ENCODE measurements at regions not wholly inside any gene's neighbourhood (a gene's known extent, or its start where the extent isn't known, plus 50 kb on each side); places are given as distances from the start of the nearest gene placed in this dataset.

DNA sequence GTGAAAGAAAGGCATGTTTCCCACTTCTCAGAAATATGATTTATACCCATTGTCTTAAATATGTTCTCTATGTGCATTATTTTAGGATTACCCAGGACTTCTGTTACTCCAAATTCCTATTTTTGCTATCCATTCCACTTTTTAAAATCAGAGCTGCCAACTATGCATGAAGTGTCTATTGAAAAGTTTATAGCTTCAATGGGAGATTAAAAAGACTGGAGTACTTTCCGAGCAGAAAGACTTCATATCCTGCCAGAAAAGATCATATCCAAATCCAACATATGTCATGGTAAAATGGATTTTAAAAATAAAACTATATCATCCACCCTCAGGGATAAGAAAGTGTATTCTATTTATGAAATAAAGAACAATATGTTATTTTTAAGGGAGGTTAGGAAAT, 212.7 kb downstream of the COL12A1 start:
- H3K4me3 ChIP-seq = no peak overlapping the region
- in situ Hi-C loops (cut with MboI; ENCODE audit: low pct_ligation_motif_present in 1 of 4, low pct_unique_long_range_greater_than_20kb in 1 of 4, low sequenced_read_pairs in 3 of 4) (no loop called here), intact Hi-C loops (cut with DNase I; ENCODE audit: low total_unique reads) (no loop called here)
- DNase-seq = no peak
- no peaks in the 10 kb centered on the region for H3K36me3 ChIP-seq
- peaks cover 0 to 2% (median 0%) of the 10 kb centered on the region in 4 donors for H3K4me1 ChIP-seq
- H3K27me3 ChIP-seq = no peaks in the 10 kb centered on the region
- no peak overlapping the region for H3K27ac ChIP-seq
- H3K9me3 ChIP-seq = no peaks in the 10 kb centered on the region
- TF ChIP-seq, protein P1, sequence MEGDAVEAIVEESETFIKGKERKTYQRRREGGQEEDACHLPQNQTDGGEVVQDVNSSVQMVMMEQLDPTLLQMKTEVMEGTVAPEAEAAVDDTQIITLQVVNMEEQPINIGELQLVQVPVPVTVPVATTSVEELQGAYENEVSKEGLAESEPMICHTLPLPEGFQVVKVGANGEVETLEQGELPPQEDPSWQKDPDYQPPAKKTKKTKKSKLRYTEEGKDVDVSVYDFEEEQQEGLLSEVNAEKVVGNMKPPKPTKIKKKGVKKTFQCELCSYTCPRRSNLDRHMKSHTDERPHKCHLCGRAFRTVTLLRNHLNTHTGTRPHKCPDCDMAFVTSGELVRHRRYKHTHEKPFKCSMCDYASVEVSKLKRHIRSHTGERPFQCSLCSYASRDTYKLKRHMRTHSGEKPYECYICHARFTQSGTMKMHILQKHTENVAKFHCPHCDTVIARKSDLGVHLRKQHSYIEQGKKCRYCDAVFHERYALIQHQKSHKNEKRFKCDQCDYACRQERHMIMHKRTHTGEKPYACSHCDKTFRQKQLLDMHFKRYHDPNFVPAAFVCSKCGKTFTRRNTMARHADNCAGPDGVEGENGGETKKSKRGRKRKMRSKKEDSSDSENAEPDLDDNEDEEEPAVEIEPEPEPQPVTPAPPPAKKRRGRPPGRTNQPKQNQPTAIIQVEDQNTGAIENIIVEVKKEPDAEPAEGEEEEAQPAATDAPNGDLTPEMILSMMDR (IDR thresholded peaks at IDR 0.05) = no peak
- TF ChIP-seq POLR2A (IDR thresholded peaks at IDR 0.05) (no peak), POLR2AphosphoS5 (IDR thresholded peaks at IDR 0.05) (no peak), EP300 (IDR thresholded peaks at IDR 0.05; ENCODE audit: low read depth) (no peak)
- 50 to 70% methylated on average over 1 of the region's 1 CpG for WGBS, 2 donors (ENCODE audit: low coverage in 1 of 2)

DNA sequence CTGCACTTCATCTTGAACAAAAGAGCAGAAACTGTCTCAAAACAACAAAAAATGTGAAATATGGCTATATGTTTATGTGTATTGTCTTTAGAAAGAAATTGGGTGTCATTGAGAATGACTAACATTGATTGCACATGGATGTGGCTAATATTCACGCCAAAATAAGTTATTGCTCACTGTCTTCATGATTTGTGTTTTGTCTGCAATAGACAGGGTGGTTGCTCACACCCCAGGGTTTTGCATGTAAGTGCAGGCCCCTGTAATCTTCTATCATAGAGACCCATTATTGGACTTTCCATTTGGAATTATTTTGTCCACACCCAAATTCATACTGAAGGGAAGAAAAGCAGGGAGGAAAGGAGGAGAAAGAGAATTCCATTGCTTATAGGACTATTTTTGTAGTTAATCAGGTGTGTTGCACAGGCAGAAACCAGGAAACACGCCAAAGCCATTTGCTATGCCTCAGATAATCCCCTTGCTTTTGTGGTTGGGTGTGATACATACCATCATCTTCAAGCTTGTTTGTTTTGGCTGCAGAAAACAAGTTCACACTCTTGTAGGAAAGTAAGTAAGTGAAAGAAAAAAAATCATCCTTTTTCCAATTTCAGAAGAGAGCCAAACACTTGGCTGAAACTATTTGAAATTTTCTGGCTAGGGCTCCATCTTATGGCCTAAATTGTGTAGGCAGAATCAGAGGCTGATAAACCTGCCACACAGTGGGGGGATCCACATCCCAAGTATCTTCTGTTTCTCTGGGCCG, 214.1 kb downstream of the COL12A1 start:
- 40 to 50% methylated on average over 3 of the region's 3 CpGs for WGBS, 2 donors (ENCODE audit: low coverage in 1 of 2)
- no peak overlapping the region for H3K27ac ChIP-seq
- DNase-seq = no peak
- intact Hi-C loops (cut with DNase I; ENCODE audit: low total_unique reads) (no loop called here), in situ Hi-C loops (cut with MboI; ENCODE audit: low pct_ligation_motif_present in 1 of 4, low pct_unique_long_range_greater_than_20kb in 1 of 4, low sequenced_read_pairs in 3 of 4) (no loop called here)
- TF ChIP-seq EP300 (IDR thresholded peaks at IDR 0.05; ENCODE audit: low read depth) = no peak
- peaks cover 0 to 2% (median 0%) of the 10 kb centered on the region in 4 donors for H3K4me1 ChIP-seq
- H3K9me3 ChIP-seq = peaks cover 0 to under 1% of the 10 kb centered on the region in 2 donors
- H3K36me3 ChIP-seq = no peaks in the 10 kb centered on the region
- no peaks in the 10 kb centered on the region for H3K27me3 ChIP-seq
- H3K4me3 ChIP-seq = no peak overlapping the region

DNA sequence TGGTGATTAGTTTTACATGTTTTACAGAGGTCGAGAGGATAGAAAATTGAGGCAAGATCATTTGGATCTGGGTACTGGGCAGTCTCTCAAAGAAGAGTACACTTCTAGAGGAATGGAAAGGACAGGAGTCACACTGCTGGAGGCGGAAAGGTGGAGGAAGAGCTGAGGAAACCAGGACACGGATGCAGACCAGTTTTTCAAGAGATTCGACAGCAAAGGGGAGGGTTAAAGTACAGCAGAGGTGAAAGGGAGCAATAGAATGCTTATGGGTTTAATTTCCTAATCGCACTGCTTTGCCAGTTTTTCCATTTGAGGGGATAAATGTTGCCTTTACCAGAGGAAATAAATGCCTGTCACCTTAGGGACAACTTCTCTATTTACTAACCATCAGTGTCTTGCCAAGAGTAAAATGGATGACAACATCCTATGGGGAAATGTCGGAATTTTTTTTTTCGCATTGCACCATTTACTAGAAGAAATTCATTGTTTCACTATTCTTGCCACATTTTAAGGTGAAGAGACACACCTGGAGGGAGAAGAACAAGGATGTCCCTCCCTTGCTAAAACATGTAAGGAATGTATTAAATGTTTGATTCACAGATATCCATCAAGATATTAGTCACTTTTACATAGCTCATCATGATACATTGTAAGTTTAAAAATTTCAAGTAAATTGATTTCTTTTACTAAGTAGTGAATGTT, 226.6 kb downstream of the COL12A1 start:
- DNase-seq = no peak
- 71 to 79% methylated on average over 4 to 7 of the region's 7 CpGs for WGBS, 2 donors (ENCODE audit: low coverage in 1 of 2)
- Histone ChIP-seq H3K27ac (no peak overlapping the region), H3K4me1 (peaks cover 0 to 3% (median 0%) of the 10 kb centered on the region in 4 donors), H3K27me3 (no peaks in the 10 kb centered on the region), H3K9me3 (no peaks in the 10 kb centered on the region), H3K4me3 (no peak overlapping the region), H3K36me3 (no peaks in the 10 kb centered on the region)
- in situ Hi-C loops (cut with MboI; ENCODE audit: low pct_ligation_motif_present in 1 of 4, low pct_unique_long_range_greater_than_20kb in 1 of 4, low sequenced_read_pairs in 3 of 4) (no loop called here), intact Hi-C loops (cut with DNase I; ENCODE audit: low total_unique reads) (no loop called here)
- TF ChIP-seq POLR2AphosphoS5 (IDR thresholded peaks at IDR 0.05) (no peak), EP300 (IDR thresholded peaks at IDR 0.05; ENCODE audit: low read depth) (no peak), POLR2A (IDR thresholded peaks at IDR 0.05) (no peak)
- TF ChIP-seq, protein P1 (IDR thresholded peaks at IDR 0.05) = no peak

DNA sequence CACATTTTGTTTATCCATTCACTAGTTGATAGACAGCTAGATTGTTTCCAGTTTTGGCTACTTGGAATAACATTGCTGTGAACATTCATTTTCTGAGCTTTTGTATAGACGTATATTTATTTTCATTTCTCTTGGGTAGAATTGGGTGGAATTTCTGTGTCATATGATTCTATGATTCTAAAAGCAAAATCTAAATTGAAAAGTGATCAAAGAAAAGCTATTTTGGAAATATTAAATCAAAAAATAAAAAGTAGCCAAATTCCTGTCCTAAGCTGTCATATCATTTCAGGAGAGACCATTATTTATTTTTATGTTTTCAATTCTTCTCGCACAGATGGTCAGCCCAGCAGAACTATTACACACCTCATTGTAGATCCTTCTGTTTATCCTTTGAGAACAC, 229.2 kb downstream of the COL12A1 start:
- H3K27me3 ChIP-seq = no peaks in the 10 kb centered on the region
- no peaks in the 10 kb centered on the region for H3K9me3 ChIP-seq
- DNase-seq = no peak
- no peak overlapping the region for H3K27ac ChIP-seq
- TF ChIP-seq, protein P1 (IDR thresholded peaks at IDR 0.05) = no peak
- TF ChIP-seq EP300 (IDR thresholded peaks at IDR 0.05; ENCODE audit: low read depth) (no peak), POLR2A (IDR thresholded peaks at IDR 0.05) (no peak), POLR2AphosphoS5 (IDR thresholded peaks at IDR 0.05) (no peak)
- no peak overlapping the region for H3K4me3 ChIP-seq
- intact Hi-C loops (cut with DNase I; ENCODE audit: low total_unique reads) (no loop called here), in situ Hi-C loops (cut with MboI; ENCODE audit: low pct_ligation_motif_present in 1 of 4, low pct_unique_long_range_greater_than_20kb in 1 of 4, low sequenced_read_pairs in 3 of 4) (no loop called here)
- peaks cover 0 to 3% (median 0%) of the 10 kb centered on the region in 4 donors for H3K4me1 ChIP-seq
- no peaks in the 10 kb centered on the region for H3K36me3 ChIP-seq
- WGBS, 2 donors (ENCODE audit: low coverage in 1 of 2) = 61 to 64% methylated on average over 2 of the region's 2 CpGs

All from transverse colon (tissue), 4 donors.